ENCODE measurements at regions not wholly inside any gene's neighbourhood (a gene's known extent, or its start where the extent isn't known, plus 50 kb on each side); places are given as distances from the start of the nearest gene placed in this dataset.
A peak's percentile ranks its signal among the peaks of the same experiment; 100 is the strongest.

DNA sequence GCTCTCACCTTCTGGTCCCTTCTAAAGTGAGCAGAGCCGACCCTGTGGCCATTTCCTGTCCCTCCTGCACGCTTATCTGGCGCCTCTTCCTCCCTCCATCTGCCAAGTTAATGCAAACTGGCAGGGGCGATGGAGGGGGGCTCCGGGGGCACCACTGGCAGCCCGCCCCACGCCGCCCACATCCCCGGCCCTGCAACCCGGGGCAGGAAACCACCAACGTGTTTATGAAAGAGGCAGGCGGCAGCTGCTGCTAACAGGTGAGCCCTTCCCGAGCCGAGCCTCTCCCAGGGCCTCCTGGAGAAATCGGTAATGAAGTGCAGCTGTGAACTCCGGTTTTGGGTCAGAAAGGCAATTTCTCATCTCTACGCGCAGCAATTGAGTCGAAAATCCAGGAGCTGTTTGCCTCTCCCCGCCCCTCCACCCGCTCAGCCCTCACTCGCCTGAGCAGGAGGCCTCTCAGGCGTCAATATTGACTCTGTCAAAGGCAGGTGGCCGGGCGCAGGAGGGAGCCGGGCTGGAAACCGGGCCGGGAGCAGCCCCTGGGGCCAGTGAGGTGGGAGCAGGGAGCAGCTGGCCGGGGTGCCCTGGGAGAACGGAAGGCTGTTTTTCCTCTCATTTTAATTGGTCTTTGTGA, 164.4 kb upstream of the GSE1 start (continued):
- TF ChIP-seq GRHL1 (CRISPR knock-in tag; conservative IDR thresholded peaks at IDR 0.05): no peak
- TF ChIP-seq SP5 (CRISPR knock-in tag; IDR thresholded peaks at IDR 0.05; ENCODE audit: borderline replicate concordance, low read depth): peak; percentile 92
- TF ChIP-seq ZNF383 (CRISPR knock-in tag; IDR thresholded peaks at IDR 0.05; ENCODE audit: borderline replicate concordance): no peak
- peak; percentile 91 for TF ChIP-seq KLF11 (CRISPR knock-in tag; IDR thresholded peaks at IDR 0.05)
- peak; percentile 83 for TF ChIP-seq PTBP1 (IDR thresholded peaks at IDR 0.05; ENCODE audit: low read depth, low read length, poor library complexity, severe bottlenecking)
- no peak for TF ChIP-seq ZNF251 (CRISPR knock-in tag; IDR thresholded peaks at IDR 0.05)
- peak; percentile 90; the same call in 1 of the 2 replicates for TF ChIP-seq ZNF616 (CRISPR knock-in tag; IDR thresholded peaks at IDR 0.05; ENCODE audit: low read depth)
- TF ChIP-seq HDAC1 (CRISPR knock-in tag; IDR thresholded peaks at IDR 0.05): peak; percentile 97
- peak; percentile 91 for TF ChIP-seq ARNTL (CRISPR knock-in tag; IDR thresholded peaks at IDR 0.05)
- peak; percentile 72 for TF ChIP-seq HMG20B (CRISPR knock-in tag; conservative IDR thresholded peaks at IDR 0.05)
- TF ChIP-seq, protein P1, sequence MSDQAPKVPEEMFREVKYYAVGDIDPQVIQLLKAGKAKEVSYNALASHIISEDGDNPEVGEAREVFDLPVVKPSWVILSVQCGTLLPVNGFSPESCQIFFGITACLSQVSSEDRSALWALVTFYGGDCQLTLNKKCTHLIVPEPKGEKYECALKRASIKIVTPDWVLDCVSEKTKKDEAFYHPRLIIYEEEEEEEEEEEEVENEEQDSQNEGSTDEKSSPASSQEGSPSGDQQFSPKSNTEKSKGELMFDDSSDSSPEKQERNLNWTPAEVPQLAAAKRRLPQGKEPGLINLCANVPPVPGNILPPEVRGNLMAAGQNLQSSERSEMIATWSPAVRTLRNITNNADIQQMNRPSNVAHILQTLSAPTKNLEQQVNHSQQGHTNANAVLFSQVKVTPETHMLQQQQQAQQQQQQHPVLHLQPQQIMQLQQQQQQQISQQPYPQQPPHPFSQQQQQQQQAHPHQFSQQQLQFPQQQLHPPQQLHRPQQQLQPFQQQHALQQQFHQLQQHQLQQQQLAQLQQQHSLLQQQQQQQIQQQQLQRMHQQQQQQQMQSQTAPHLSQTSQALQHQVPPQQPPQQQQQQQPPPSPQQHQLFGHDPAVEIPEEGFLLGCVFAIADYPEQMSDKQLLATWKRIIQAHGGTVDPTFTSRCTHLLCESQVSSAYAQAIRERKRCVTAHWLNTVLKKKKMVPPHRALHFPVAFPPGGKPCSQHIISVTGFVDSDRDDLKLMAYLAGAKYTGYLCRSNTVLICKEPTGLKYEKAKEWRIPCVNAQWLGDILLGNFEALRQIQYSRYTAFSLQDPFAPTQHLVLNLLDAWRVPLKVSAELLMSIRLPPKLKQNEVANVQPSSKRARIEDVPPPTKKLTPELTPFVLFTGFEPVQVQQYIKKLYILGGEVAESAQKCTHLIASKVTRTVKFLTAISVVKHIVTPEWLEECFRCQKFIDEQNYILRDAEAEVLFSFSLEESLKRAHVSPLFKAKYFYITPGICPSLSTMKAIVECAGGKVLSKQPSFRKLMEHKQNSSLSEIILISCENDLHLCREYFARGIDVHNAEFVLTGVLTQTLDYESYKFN (CRISPR knock-in tag; conservative IDR thresholded peaks at IDR 0.05): peak; percentile 93
- peak; percentile 94 for TF ChIP-seq ZNF746 (CRISPR knock-in tag; IDR thresholded peaks at IDR 0.05)
- TF ChIP-seq ZNF17 (CRISPR knock-in tag; IDR thresholded peaks at IDR 0.05): no peak
- TF ChIP-seq CAMTA2 (CRISPR knock-in tag; IDR thresholded peaks at IDR 0.05; ENCODE audit: borderline replicate concordance): no peak
- peak; percentile 62 for TF ChIP-seq SRSF1 (optimal IDR thresholded peaks at IDR 0.05; ENCODE audit: low read depth, low read length)
- peak; percentile 53 for TF ChIP-seq ZNF407 (CRISPR knock-in tag; IDR thresholded peaks at IDR 0.05; ENCODE audit: not compliant biosample characterization)
- TF ChIP-seq ZNF44 (CRISPR knock-in tag; IDR thresholded peaks at IDR 0.05): no peak
